ENCODE measurements at regions not wholly inside any gene's neighbourhood (a gene's known extent, or its start where the extent isn't known, plus 50 kb on each side); places are given as distances from the start of the nearest gene placed in this dataset.
"Not testable (repeated sequence)": the region's sequence is repeated elsewhere in the genome, so short reads cannot be mapped to it uniquely, and the experiment has no call there.

- peaks cover 43% of the 10 kb centered on the region for H3K4me1 ChIP-seq (ENCODE audit: control insufficient read depth, insufficient read depth, low read length, unreplicated experiment)
- H3K27me3 ChIP-seq (ENCODE audit: insufficient read depth, low read length): no peaks in the 10 kb centered on the region
- no peak overlapping the region for H3K4me3 ChIP-seq (ENCODE audit: low read depth, low read length)
- H3K79me2 ChIP-seq (ENCODE audit: control insufficient read depth, insufficient read depth, low read length, unreplicated experiment): no peaks in the 10 kb centered on the region
- H2AFZ ChIP-seq (ENCODE audit: low read length, unreplicated experiment): no peak overlapping the region
- H3K27ac ChIP-seq (ENCODE audit: low read depth, low read length): peak overlapping the region; percentile 72
- no peaks in the 10 kb centered on the region for H3K36me3 ChIP-seq (ENCODE audit: insufficient read depth, low read length)
Measured at GRCh38 chr2:181790716-181791649, 100.5 kb upstream of the ITPRID2 start.

DNA sequence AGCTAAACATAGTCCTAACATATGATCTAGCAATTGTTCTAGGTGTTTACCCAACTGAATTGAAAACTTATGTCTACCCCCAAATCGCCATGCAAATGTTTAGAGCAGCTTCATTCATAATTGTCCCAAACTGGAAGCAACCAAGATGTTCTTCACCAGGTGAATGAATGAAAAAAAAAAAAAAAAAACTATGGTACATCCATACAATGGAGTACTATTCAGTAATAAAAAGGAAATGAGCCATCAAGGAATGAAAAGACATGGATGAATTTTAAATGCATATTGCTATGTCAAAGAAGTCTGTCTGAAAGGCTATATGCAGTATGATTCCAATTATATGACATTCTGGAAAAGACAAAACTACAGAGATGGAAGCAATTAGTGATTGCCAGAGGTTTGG, 98.6 kb upstream of the ITPRID2 start:
- no peak overlapping the region for H3K27ac ChIP-seq (ENCODE audit: low read depth, low read length)
- no peaks in the 10 kb centered on the region for H3K36me3 ChIP-seq (ENCODE audit: insufficient read depth, low read length)
- peaks cover 37% of the 10 kb centered on the region for H3K4me1 ChIP-seq (ENCODE audit: control insufficient read depth, insufficient read depth, low read length, unreplicated experiment)
- H2AFZ ChIP-seq (ENCODE audit: low read length, unreplicated experiment): no peak overlapping the region
- H3K79me2 ChIP-seq (ENCODE audit: control insufficient read depth, insufficient read depth, low read length, unreplicated experiment): no peaks in the 10 kb centered on the region
- no peak overlapping the region for H3K4me3 ChIP-seq (ENCODE audit: low read depth, low read length)
- no peaks in the 10 kb centered on the region for H3K27me3 ChIP-seq (ENCODE audit: insufficient read depth, low read length)

GRCh38 chr2:181798022-181798421, 93.5 kb upstream of the ITPRID2 start:
- Histone ChIP-seq H3K4me3 (ENCODE audit: low read depth, low read length) (no peak overlapping the region), H3K27ac (ENCODE audit: low read depth, low read length) (no peak overlapping the region), H3K4me1 (ENCODE audit: control insufficient read depth, insufficient read depth, low read length, unreplicated experiment) (no peaks in the 10 kb centered on the region), H3K27me3 (ENCODE audit: insufficient read depth, low read length) (no peaks in the 10 kb centered on the region), H2AFZ (ENCODE audit: low read length, unreplicated experiment) (no peak overlapping the region), H3K79me2 (ENCODE audit: control insufficient read depth, insufficient read depth, low read length, unreplicated experiment) (no peaks in the 10 kb centered on the region), H3K36me3 (ENCODE audit: insufficient read depth, low read length) (no peaks in the 10 kb centered on the region)

GRCh38 chr2:181802300-181802699, 89.2 kb upstream of the ITPRID2 start:
- H3K36me3 ChIP-seq (ENCODE audit: insufficient read depth, low read length); H2AFZ ChIP-seq (ENCODE audit: low read length, unreplicated experiment); H3K79me2 ChIP-seq (ENCODE audit: control insufficient read depth, insufficient read depth, low read length, unreplicated experiment); H3K27ac ChIP-seq (ENCODE audit: low read depth, low read length); H3K4me3 ChIP-seq (ENCODE audit: low read depth, low read length); H3K27me3 ChIP-seq (ENCODE audit: insufficient read depth, low read length): not testable (repeated sequence)
- peaks cover 20% of the 10 kb centered on the region for H3K4me1 ChIP-seq (ENCODE audit: control insufficient read depth, insufficient read depth, low read length, unreplicated experiment)

GRCh38 chr2:181803903-181804799, 87.4 kb upstream of the ITPRID2 start:
- not testable (repeated sequence) for H3K36me3 ChIP-seq (ENCODE audit: insufficient read depth, low read length); H3K4me3 ChIP-seq (ENCODE audit: low read depth, low read length); H3K27me3 ChIP-seq (ENCODE audit: insufficient read depth, low read length); H2AFZ ChIP-seq (ENCODE audit: low read length, unreplicated experiment); H3K27ac ChIP-seq (ENCODE audit: low read depth, low read length); H3K79me2 ChIP-seq (ENCODE audit: control insufficient read depth, insufficient read depth, low read length, unreplicated experiment)
- H3K4me1 ChIP-seq (ENCODE audit: control insufficient read depth, insufficient read depth, low read length, unreplicated experiment): peaks cover 20% of the 10 kb centered on the region

DNA sequence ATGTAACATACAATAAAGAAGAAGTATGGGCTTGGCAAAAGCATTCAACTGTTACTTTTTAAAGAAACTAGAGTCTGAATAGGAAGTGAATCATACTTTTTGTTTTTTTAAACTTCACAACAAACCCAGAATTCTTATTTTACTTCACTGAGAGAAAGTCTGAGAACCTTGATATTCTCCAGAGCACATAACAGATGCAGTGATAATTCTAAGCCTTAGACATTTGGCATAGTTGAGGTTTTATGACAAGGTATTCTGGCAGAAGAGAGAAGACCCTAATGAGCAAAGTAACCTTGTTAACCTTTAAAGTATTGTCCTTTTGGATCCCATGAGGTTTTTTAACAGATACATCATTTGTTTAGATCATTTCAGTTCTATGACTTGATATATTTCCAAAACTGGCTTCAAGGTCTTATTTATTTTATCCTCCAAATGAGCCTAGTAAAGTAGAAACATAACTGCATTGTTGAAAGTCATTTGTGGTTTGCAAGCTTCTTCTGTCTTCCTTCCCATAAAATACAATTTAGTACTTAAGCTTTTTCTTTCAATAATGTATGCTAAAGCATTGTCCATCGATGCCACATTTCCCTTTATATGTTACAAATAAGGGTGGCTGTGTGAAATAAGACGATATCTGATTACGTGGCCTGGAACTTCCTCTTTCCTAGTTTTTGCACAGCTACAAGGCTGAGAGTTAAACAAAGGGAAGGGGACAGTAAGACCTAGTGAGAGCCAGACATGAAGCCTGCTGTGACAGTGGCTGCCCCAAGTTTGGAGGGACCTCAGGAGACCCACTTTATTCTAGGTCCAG, 86.1 kb upstream of the ITPRID2 start:
- no peaks in the 10 kb centered on the region for H3K27me3 ChIP-seq (ENCODE audit: insufficient read depth, low read length)
- H3K4me3 ChIP-seq (ENCODE audit: low read depth, low read length): peak overlapping the region; percentile 14; the same call in 1 of the 2 replicates
- H3K79me2 ChIP-seq (ENCODE audit: control insufficient read depth, insufficient read depth, low read length, unreplicated experiment): no peaks in the 10 kb centered on the region
- H2AFZ ChIP-seq (ENCODE audit: low read length, unreplicated experiment): peak overlapping the region; percentile 39
- no peaks in the 10 kb centered on the region for H3K36me3 ChIP-seq (ENCODE audit: insufficient read depth, low read length)
- H3K4me1 ChIP-seq (ENCODE audit: control insufficient read depth, insufficient read depth, low read length, unreplicated experiment): peaks cover 20% of the 10 kb centered on the region
- peak overlapping the region; percentile 63 for H3K27ac ChIP-seq (ENCODE audit: low read depth, low read length)

DNA sequence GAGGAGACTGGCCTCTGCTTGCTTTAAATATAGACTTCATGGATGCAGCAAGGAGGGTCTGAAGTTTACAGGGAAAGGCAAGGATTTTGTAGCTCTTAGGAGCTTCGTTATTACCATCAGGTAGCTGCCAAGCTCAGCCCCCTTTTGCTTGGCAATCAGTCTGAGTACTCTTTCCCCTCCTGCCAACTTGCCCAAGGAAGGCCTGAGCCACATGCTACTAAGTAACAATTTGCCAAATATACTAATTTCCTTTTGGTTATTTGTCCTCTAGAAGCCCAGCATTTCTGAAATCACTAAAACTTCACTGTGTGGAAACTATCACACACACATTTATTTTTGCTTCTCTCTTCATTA, 85.5 kb upstream of the ITPRID2 start:
- peak overlapping the region; percentile 30 for H2AFZ ChIP-seq (ENCODE audit: low read length, unreplicated experiment)
- H3K79me2 ChIP-seq (ENCODE audit: control insufficient read depth, insufficient read depth, low read length, unreplicated experiment): no peaks in the 10 kb centered on the region
- H3K27me3 ChIP-seq (ENCODE audit: insufficient read depth, low read length): no peaks in the 10 kb centered on the region
- no peaks in the 10 kb centered on the region for H3K36me3 ChIP-seq (ENCODE audit: insufficient read depth, low read length)
- H3K4me1 ChIP-seq (ENCODE audit: control insufficient read depth, insufficient read depth, low read length, unreplicated experiment): peaks cover 21% of the 10 kb centered on the region
- H3K27ac ChIP-seq (ENCODE audit: low read depth, low read length): peak overlapping the region; percentile 63
- no peak overlapping the region for H3K4me3 ChIP-seq (ENCODE audit: low read depth, low read length)

GRCh38 chr2:181807526-181807925, 84.0 kb upstream of the ITPRID2 start:
- Histone ChIP-seq H3K27ac (ENCODE audit: low read depth, low read length) (no peak overlapping the region), H3K36me3 (ENCODE audit: insufficient read depth, low read length) (no peaks in the 10 kb centered on the region), H3K27me3 (ENCODE audit: insufficient read depth, low read length) (no peaks in the 10 kb centered on the region), H3K4me1 (ENCODE audit: control insufficient read depth, insufficient read depth, low read length, unreplicated experiment) (peaks cover 36% of the 10 kb centered on the region), H3K79me2 (ENCODE audit: control insufficient read depth, insufficient read depth, low read length, unreplicated experiment) (no peaks in the 10 kb centered on the region), H3K4me3 (ENCODE audit: low read depth, low read length) (no peak overlapping the region), H2AFZ (ENCODE audit: low read length, unreplicated experiment) (no peak overlapping the region)

- no peaks in the 10 kb centered on the region for H3K27me3 ChIP-seq (ENCODE audit: insufficient read depth, low read length)
- no peaks in the 10 kb centered on the region for H3K79me2 ChIP-seq (ENCODE audit: control insufficient read depth, insufficient read depth, low read length, unreplicated experiment)
- peaks cover 41% of the 10 kb centered on the region for H3K4me1 ChIP-seq (ENCODE audit: control insufficient read depth, insufficient read depth, low read length, unreplicated experiment)
- no peaks in the 10 kb centered on the region for H3K36me3 ChIP-seq (ENCODE audit: insufficient read depth, low read length)
- H2AFZ ChIP-seq (ENCODE audit: low read length, unreplicated experiment): peak overlapping the region; percentile 85
- peak overlapping the region; percentile 45; the same call in 1 of the 2 replicates for H3K4me3 ChIP-seq (ENCODE audit: low read depth, low read length)
- peak overlapping the region; percentile 90 for H3K27ac ChIP-seq (ENCODE audit: low read depth, low read length)
Measured at GRCh38 chr2:181810823-181811695, 80.5 kb upstream of the ITPRID2 start.

All from ACC112 (cell line).